ENCODE measurements at regions not wholly inside any gene's neighbourhood (a gene's known extent, or its start where the extent isn't known, plus 50 kb on each side); places are given as distances from the start of the nearest gene placed in this dataset.

- intact Hi-C loops (cut with DNase I): no loop called here
- Histone ChIP-seq H3K9ac (ENCODE audit: low read depth in 2 of 2, low read length in 2 of 2) (no peak overlapping the region), H3K4me1 (no peaks in the 10 kb centered on the region), H3K36me3 (no peaks in the 10 kb centered on the region), H3K27ac (no peak overlapping the region), H3K27me3 (no peaks in the 10 kb centered on the region), H3K9me3 (no peaks in the 10 kb centered on the region), H3K4me3 (no peak overlapping the region)
- TF ChIP-seq, protein P1, sequence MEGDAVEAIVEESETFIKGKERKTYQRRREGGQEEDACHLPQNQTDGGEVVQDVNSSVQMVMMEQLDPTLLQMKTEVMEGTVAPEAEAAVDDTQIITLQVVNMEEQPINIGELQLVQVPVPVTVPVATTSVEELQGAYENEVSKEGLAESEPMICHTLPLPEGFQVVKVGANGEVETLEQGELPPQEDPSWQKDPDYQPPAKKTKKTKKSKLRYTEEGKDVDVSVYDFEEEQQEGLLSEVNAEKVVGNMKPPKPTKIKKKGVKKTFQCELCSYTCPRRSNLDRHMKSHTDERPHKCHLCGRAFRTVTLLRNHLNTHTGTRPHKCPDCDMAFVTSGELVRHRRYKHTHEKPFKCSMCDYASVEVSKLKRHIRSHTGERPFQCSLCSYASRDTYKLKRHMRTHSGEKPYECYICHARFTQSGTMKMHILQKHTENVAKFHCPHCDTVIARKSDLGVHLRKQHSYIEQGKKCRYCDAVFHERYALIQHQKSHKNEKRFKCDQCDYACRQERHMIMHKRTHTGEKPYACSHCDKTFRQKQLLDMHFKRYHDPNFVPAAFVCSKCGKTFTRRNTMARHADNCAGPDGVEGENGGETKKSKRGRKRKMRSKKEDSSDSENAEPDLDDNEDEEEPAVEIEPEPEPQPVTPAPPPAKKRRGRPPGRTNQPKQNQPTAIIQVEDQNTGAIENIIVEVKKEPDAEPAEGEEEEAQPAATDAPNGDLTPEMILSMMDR (IDR thresholded peaks at IDR 0.05): no peak
- no peak for DNase-seq
Observed at GRCh38 chr7:11319491-11320274, 346.0 kb downstream of the PHF14 start.
